ENCODE measurements at regions not wholly inside any gene's neighbourhood (a gene's known extent, or its start where the extent isn't known, plus 50 kb on each side); places are given as distances from the start of the nearest gene placed in this dataset.

GRCh38 chr5:68385936-68386335 lies 170.4 kb downstream of the PIK3R1 start:
- TF ChIP-seq CTCF (conservative IDR thresholded peaks at IDR 0.05; ENCODE audit: low read depth, low read length) (no peak), EZH2 (IDR thresholded peaks at IDR 0.05; ENCODE audit: borderline replicate concordance, low read depth, low read length, poor library complexity, severe bottlenecking) (no peak)

Measured in A673 (cell line).